ENCODE measurements at regions not wholly inside any gene's neighbourhood (a gene's known extent, or its start where the extent isn't known, plus 50 kb on each side); places are given as distances from the start of the nearest gene placed in this dataset.
"Not testable (repeated sequence)": the region's sequence is repeated elsewhere in the genome, so short reads cannot be mapped to it uniquely, and the experiment has no call there.

GRCh38 chr5:89313044-89313443 is 430.1 kb upstream of the MEF2C start:
- ATAC-seq = no peak
- H3K27ac ChIP-seq = no peak overlapping the region

DNA sequence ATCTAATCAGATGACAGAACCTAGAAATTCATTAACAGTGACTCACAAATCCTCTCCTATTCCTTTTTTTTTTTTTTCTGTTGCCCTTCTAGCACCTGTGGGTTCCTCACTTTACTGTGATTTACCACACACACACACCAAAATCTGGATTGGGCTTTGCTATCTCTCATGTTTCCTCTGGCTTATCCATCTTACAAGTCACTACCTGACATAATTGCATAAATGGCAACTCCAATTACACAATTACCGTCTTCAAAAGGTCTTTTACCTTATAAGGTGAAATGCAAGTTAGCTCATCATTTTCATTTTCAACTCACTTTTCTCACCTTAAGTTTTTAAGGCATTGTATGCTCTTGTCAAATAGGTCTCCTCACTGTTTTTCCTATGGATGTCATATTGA is 426.3 kb upstream of the MEF2C start:
- DNase-seq (no peak), ATAC-seq (no peak)
- no peak for TF ChIP-seq CTCF (IDR thresholded peaks at IDR 0.05)
- H3K9me3 ChIP-seq = no peaks in the 10 kb centered on the region
- intact Hi-C loops (cut with DNase I) = no loop called here
- no peaks in the 10 kb centered on the region for H3K36me3 ChIP-seq (replicated peaks in 1 of 2; ENCODE audit: insufficient read depth in 1 of 2, low read depth in 2 of 2)
- WGBS, 2 donors = 89 to 100% methylated on average over 1 of the region's 1 CpG
- no peak overlapping the region for H3K4me3 ChIP-seq
- no peaks in the 10 kb centered on the region for H3K4me1 ChIP-seq
- no peak overlapping the region for H3K27ac ChIP-seq
- H3K27me3 ChIP-seq = no peaks in the 10 kb centered on the region

More at GRCh38 chr5:89313044-89313443, 430.1 kb upstream of the MEF2C start:
- no peaks in the 10 kb centered on the region for H3K9me3 ChIP-seq
- TF ChIP-seq CTCF (IDR thresholded peaks at IDR 0.05) (no peak), POLR2A (IDR thresholded peaks at IDR 0.05) (no peak)
- no peak overlapping the region for H3K4me3 ChIP-seq
- DNase-seq = no peak
- no peaks in the 10 kb centered on the region for H3K36me3 ChIP-seq (replicated peaks in 1 of 2; ENCODE audit: insufficient read depth in 1 of 2, low read depth in 2 of 2)
- intact Hi-C loops (cut with DNase I) = no loop called here
- H3K27me3 ChIP-seq = no peaks in the 10 kb centered on the region
- peaks cover 8% of the 10 kb centered on the region for H3K4me1 ChIP-seq
- 45 to 54% methylated on average over 2 of the region's 2 CpGs for WGBS, 2 donors

DNA sequence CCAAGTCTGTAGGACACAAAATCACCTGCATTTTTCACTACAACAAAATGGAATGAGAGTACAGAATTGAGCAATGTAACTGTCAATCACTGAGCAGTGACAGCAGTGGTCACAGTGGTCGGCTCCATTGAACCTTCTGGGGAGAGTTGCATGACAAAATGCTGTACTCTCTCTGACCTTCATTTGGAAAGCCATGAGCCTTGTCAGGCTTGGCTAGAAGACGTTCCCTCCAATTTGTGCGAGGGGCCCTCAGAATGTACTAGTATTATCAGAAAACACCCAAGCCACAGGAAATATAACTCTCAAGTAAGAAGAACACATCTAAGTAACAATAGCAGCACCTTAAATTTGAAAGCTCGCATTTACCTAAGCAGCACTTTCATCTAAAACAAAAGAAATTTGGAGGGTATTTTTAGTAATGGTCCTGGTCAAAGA is 425.6 kb upstream of the MEF2C start:
- Histone ChIP-seq H3K27ac (no peak overlapping the region), H3K4me1 (no peaks in the 10 kb centered on the region), H3K27me3 (no peaks in the 10 kb centered on the region), H3K9me3 (no peaks in the 10 kb centered on the region), H3K36me3 (replicated peaks in 1 of 2; ENCODE audit: insufficient read depth in 1 of 2, low read depth in 2 of 2) (no peaks in the 10 kb centered on the region), H3K4me3 (no peak overlapping the region)
- 73 to 79% methylated on average over 4 of the region's 4 CpGs for WGBS, 2 donors
- no peak for TF ChIP-seq CTCF (IDR thresholded peaks at IDR 0.05)
- no peak for ATAC-seq
- DNase-seq = no peak
- intact Hi-C loops (cut with DNase I) = no loop called here

DNA sequence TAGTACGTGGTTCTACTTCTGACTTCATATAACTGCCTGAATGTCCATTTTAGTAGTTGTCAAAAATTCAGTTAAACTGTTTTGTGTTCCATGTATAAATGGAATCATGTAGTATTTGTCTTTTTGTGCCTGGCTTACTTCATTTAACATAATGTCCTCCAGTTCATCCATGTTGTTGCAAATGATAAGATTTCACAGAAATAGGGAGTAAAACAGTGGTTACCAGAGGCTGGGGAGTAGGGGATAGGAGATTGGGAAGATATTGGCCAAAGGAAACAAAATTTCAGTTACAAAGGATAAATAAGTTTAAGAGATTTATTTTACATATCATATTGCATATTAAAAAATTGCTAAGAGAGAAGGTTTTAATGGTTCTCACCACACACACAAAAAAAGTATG is 425.0 kb upstream of the MEF2C start:
- no peaks in the 10 kb centered on the region for H3K9me3 ChIP-seq
- no peaks in the 10 kb centered on the region for H3K27me3 ChIP-seq
- 77 to 79% methylated on average over 1 of the region's 1 CpG for WGBS, 2 donors
- DNase-seq = no peak
- ATAC-seq = no peak
- no peaks in the 10 kb centered on the region for H3K4me1 ChIP-seq
- no peak overlapping the region for H3K4me3 ChIP-seq
- H3K36me3 ChIP-seq (replicated peaks in 1 of 2; ENCODE audit: insufficient read depth in 1 of 2, low read depth in 2 of 2) = no peaks in the 10 kb centered on the region
- intact Hi-C loops (cut with DNase I) = no loop called here
- H3K27ac ChIP-seq = no peak overlapping the region
- TF ChIP-seq POLR2A (IDR thresholded peaks at IDR 0.05) = no peak
- no peak for TF ChIP-seq CTCF (IDR thresholded peaks at IDR 0.05)

GRCh38 chr5:89307141-89307540 is 424.2 kb upstream of the MEF2C start:
- not testable (repeated sequence) for H3K9me3 ChIP-seq

More at GRCh38 chr5:89307141-89307540, 424.2 kb upstream of the MEF2C start:
- H3K36me3 ChIP-seq (replicated peaks in 1 of 2; ENCODE audit: insufficient read depth in 1 of 2, low read depth in 2 of 2); intact Hi-C loops (cut with DNase I); ATAC-seq; H3K27ac ChIP-seq; H3K4me3 ChIP-seq; H3K27me3 ChIP-seq; H3K4me1 ChIP-seq; DNase-seq: not testable (repeated sequence)
- 90 to 100% methylated on average over 2 of the region's 2 CpGs for WGBS, 2 donors
